Heart left ventricle (tissue), 13 donors: ENCODE measurements at regions not wholly inside any gene's neighbourhood (a gene's known extent, or its start where the extent isn't known, plus 50 kb on each side); places are given as distances from the start of the nearest gene placed in this dataset.

Source experiments
- POLR2A ChIP-seq, 2 donors: fragments of 450-650 bp; IDR thresholded peaks; one replicate each; pipeline ENCODE4 v1.6.1; 2017; ENCODE audit warnings: antibody characterized with exemption in 2 of 2, mild to moderate bottlenecking in 2 of 2, moderate library complexity in 2 of 2
- TF ChIP-seq, protein P1 (sequence below), 12 donors: fragments of 200-600 bp; sonication (generic) in 4 of 12; IDR thresholded peaks; one replicate each; pipeline versions ENCODE4 v1.5.0 to v1.8.0; 2018 to 2022; ENCODE audit warnings: antibody characterized with exemption in 12 of 12, mild to moderate bottlenecking in 5 of 12
- donor health status: ischemic (EF 13 %, LVEDD 7.1; RV severe dilation, severe dysfunction).
- donor health status: DM: no; HTN: yes; CAD: no.
- donor health status: DM: no; HTN: no; CAD: no.
- donor health status: ischemic (EF 25% LVEDD 6.9; RV normal size, moderate dysfunction).
- donor health status: ischemic (EF 25% LVEDD 5.7; RV mildly dilated, moderate dysfunction).
- donor health status: ischemic (EF 35%, LVEDD 5.7; RV mildly dilated, moderate dysfunction).
- donor health status: nonischemic (EF 11% LVEDD 7.7; RV severe dilation, severe dysfunction).
- donor health status: DM: yes; HTN: yes; CAD: no.
- donor health status: PGD.
- donor health status: ischemic (EF 29% LVEDD 5.4; RV normal size, mild dysfunction).
- donor health status: nonischemic (EF 23%, LVEDD 6.1; RV moderate dilation, normal function).

- TF ChIP-seq, protein P1, sequence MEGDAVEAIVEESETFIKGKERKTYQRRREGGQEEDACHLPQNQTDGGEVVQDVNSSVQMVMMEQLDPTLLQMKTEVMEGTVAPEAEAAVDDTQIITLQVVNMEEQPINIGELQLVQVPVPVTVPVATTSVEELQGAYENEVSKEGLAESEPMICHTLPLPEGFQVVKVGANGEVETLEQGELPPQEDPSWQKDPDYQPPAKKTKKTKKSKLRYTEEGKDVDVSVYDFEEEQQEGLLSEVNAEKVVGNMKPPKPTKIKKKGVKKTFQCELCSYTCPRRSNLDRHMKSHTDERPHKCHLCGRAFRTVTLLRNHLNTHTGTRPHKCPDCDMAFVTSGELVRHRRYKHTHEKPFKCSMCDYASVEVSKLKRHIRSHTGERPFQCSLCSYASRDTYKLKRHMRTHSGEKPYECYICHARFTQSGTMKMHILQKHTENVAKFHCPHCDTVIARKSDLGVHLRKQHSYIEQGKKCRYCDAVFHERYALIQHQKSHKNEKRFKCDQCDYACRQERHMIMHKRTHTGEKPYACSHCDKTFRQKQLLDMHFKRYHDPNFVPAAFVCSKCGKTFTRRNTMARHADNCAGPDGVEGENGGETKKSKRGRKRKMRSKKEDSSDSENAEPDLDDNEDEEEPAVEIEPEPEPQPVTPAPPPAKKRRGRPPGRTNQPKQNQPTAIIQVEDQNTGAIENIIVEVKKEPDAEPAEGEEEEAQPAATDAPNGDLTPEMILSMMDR (IDR thresholded peaks at IDR 0.05) = no peak
- no peak for TF ChIP-seq POLR2A (IDR thresholded peaks at IDR 0.05)
These were observed 1628.6 kb downstream of the CDH8 start for GRCh38 chr16:60407606-60408005.
